Activated naive CD4-positive, alpha-beta T cell treated with anti-CD3 and anti-CD28 coated beads, Interleukin-2, amount 50 U/mL, for 24 hours (primary cell): ENCODE measurements at regions not wholly inside any gene's neighbourhood (a gene's known extent, or its start where the extent isn't known, plus 50 kb on each side); places are given as distances from the start of the nearest gene placed in this dataset.

Experiments used
- H3K27ac Mint-ChIP-seq: one replicate; pipeline ENCODE4 v1.8.0; 2021; ENCODE audit warnings: mild to moderate bottlenecking, mixed read lengths
- H3K27me3 Mint-ChIP-seq: one replicate; pipeline ENCODE4 v1.8.0; 2021; ENCODE audit warnings: mixed read lengths
- H3K36me3 Mint-ChIP-seq: one replicate; pipeline ENCODE4 v1.8.0; 2021; ENCODE audit warnings: mixed read lengths
- H3K4me1 Mint-ChIP-seq: one replicate; pipeline ENCODE4 v1.8.0; 2021; ENCODE audit warnings: mixed read lengths
- H3K4me3 Mint-ChIP-seq: one replicate; pipeline ENCODE4 v1.8.0; 2021; ENCODE audit warnings: mild to moderate bottlenecking, mixed read lengths
- H3K9me3 Mint-ChIP-seq: one replicate; pipeline ENCODE4 v1.8.0; 2021; ENCODE audit warnings: mixed read lengths

- H3K36me3 Mint-ChIP-seq, result no peaks in the 10 kb centered on the region
- no peak overlapping the region for H3K4me3 Mint-ChIP-seq
- H3K27ac Mint-ChIP-seq, result no peak overlapping the region
- H3K9me3 Mint-ChIP-seq, result no peaks in the 10 kb centered on the region
- no peaks in the 10 kb centered on the region for H3K4me1 Mint-ChIP-seq
- H3K27me3 Mint-ChIP-seq, result peaks cover 3% of the 10 kb centered on the region
These were observed 113.2 kb downstream of the MAFB start for GRCh38 chr20:40575851-40576250.

- no peak overlapping the region for H3K4me3 Mint-ChIP-seq
- H3K9me3 Mint-ChIP-seq, result peaks cover 6% of the 10 kb centered on the region
- H3K4me1 Mint-ChIP-seq, result no peaks in the 10 kb centered on the region
- H3K27me3 Mint-ChIP-seq, result peaks cover 1% of the 10 kb centered on the region
- H3K36me3 Mint-ChIP-seq, result no peaks in the 10 kb centered on the region
- no peak overlapping the region for H3K27ac Mint-ChIP-seq
These were observed 116.8 kb downstream of the MAFB start for GRCh38 chr20:40572251-40572650.

DNA sequence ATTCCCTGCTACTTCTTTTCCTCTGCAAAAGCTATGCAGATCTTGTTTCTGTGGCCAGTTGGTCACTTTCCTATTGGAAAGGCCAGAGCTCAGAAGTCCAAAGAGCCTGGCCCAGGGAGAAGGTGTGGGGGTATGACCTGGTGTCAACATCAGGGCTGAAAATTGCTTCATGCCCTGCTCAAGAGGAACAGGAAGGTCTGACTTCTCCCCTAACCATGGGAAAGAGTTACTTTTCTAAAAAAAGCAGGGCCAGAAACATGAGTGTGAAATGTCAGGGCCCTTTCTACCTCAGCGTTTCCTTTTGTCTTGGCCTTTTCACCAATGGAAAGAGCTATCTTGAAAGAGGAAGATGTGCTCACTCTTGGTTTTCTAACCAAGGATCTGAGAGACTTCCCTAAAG lies 117.4 kb downstream of the MAFB start:
- Mint-ChIP-seq H3K4me1 (no peaks in the 10 kb centered on the region), H3K27me3 (peaks cover 1% of the 10 kb centered on the region), H3K36me3 (no peaks in the 10 kb centered on the region), H3K9me3 (peaks cover 6% of the 10 kb centered on the region), H3K27ac (no peak overlapping the region), H3K4me3 (no peak overlapping the region)

DNA sequence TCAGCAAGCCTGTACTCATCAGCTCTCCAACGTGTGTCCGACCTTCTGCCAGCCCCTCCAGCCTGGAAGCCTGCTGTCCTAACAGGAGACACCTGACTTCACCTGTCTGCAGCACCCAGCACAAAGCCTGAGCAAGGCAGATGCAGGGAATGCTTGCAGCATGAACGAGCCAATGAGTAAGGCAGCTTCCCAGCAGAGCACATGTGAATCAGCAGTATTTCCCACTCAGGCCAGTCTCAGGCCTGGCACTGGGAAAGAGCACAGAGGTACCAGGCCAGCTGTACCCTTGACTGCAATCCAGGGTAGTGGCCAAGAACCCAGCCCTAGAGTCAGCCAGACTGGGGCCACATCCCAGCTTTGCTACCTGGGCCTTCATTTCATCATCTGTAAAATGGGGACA lies 120.8 kb downstream of the MAFB start:
- no peaks in the 10 kb centered on the region for H3K36me3 Mint-ChIP-seq
- H3K27ac Mint-ChIP-seq, result no peak overlapping the region
- no peak overlapping the region for H3K4me3 Mint-ChIP-seq
- H3K27me3 Mint-ChIP-seq, result peaks cover 3% of the 10 kb centered on the region
- no peaks in the 10 kb centered on the region for H3K4me1 Mint-ChIP-seq
- H3K9me3 Mint-ChIP-seq, result peaks cover 6% of the 10 kb centered on the region

DNA sequence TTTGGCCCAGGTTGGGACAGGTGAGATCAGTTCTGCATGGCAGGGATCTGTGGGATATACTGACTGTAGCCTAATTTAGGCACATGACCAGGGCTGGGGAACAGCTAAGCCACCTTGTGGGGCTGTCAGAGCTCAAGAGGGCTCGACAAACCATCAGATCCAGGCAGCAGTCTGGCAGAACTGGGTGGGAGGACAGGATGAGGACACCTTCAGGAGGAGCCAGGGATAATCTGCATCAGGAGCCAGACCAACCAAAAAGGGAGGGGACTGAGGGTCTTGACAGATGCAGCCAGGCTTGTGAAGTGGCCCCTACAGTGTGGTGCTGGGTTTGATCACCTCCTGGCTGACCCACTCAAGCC lies 123.4 kb downstream of the MAFB start:
- Mint-ChIP-seq H3K27me3 (peaks cover 4% of the 10 kb centered on the region), H3K9me3 (peaks cover 6% of the 10 kb centered on the region), H3K36me3 (no peaks in the 10 kb centered on the region), H3K27ac (no peak overlapping the region), H3K4me1 (no peaks in the 10 kb centered on the region), H3K4me3 (no peak overlapping the region)

DNA sequence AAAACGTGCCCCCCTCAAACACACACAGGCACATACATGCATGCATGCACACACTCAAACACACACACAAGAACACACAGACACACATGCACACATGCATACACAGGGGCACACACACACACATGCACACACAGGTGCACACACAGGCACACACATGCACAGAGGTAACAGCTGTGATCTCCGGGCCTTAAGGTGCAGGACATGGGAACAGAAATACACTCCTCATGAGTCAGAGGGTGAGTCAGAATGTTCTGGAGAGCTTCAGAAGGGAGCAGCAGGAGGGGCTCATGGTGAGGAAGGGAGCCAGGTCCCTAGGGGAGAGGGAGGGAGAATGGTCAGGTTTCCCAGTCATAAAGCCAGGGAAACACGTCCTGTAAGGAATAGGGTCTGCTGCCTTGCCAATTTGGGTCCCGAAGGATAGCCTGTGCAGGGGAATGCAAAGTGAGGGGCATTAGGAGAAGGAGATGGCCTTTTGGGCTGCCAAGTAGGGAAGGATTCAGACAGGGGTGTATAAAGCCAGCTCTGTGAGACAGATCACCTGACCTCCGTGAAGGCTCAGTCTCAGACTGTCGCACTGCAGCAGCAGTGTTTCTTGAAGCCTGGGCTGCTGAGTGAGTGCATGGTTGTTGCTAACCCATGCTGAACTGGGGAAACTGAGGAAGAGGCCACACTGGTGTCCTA lies 123.9 kb downstream of the MAFB start:
- no peaks in the 10 kb centered on the region for H3K36me3 Mint-ChIP-seq
- peaks cover 6% of the 10 kb centered on the region for H3K9me3 Mint-ChIP-seq
- H3K4me3 Mint-ChIP-seq, result no peak overlapping the region
- H3K27ac Mint-ChIP-seq, result no peak overlapping the region
- H3K27me3 Mint-ChIP-seq, result peaks cover 4% of the 10 kb centered on the region
- no peaks in the 10 kb centered on the region for H3K4me1 Mint-ChIP-seq

DNA sequence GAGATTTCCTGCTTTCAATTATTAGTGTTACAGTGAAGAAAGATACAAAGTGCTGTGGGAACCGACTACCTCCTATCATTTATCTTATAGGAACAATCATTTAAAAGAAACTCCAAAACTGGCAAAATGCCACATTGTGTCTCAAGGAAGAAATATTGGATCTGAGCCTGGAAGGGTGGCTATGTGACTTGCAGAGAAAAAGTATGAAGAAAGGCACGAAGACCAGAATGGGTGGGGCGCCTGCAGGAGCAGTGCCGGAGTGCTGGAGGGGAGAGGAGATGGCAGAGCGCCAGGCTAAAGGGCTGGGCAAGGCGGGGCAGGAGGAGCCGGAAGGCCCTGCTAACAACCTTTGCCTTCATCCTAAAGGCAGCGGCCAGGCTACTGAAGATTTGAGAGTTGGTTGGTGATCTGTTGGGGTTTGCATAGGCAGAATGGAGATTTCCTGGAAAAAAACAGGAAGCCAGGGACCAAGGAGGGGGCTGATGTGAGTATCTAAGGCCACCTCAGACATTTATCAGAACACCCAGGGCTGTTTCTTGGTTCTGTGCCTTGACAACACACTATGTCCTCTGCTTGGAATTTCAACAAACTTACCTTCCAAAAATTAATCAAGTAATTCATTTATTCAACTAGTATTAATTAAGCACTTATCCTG lies 125.6 kb downstream of the MAFB start:
- no peaks in the 10 kb centered on the region for H3K36me3 Mint-ChIP-seq
- no peak overlapping the region for H3K4me3 Mint-ChIP-seq
- no peaks in the 10 kb centered on the region for H3K9me3 Mint-ChIP-seq
- H3K27ac Mint-ChIP-seq, result no peak overlapping the region
- peaks cover 5% of the 10 kb centered on the region for H3K27me3 Mint-ChIP-seq
- no peaks in the 10 kb centered on the region for H3K4me1 Mint-ChIP-seq

- H3K9me3 Mint-ChIP-seq, result no peaks in the 10 kb centered on the region
- H3K27me3 Mint-ChIP-seq, result peaks cover 3% of the 10 kb centered on the region
- H3K27ac Mint-ChIP-seq, result no peak overlapping the region
- no peaks in the 10 kb centered on the region for H3K36me3 Mint-ChIP-seq
- no peak overlapping the region for H3K4me3 Mint-ChIP-seq
- H3K4me1 Mint-ChIP-seq, result no peaks in the 10 kb centered on the region
These were observed 127.0 kb downstream of the MAFB start for GRCh38 chr20:40562031-40562430.

DNA sequence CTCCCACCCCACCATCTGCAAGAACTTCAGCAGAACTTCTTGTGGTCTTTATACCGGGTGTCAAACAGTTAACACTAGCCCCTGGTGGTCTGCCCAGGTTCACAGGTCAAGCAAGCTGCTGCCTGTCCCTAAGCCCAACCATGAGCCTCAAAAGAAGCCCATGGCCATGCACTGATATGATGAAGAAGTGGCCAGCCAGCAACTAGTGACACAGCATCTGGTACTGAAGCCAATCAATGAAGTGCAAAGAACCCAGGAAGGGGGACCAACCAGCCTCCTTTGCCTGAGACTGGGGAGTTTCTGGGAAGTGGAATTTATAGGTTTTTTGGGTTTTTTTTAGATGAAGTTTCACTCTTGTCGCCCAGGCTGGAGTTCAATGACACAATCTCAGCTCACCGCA lies 127.8 kb downstream of the MAFB start:
- no peaks in the 10 kb centered on the region for H3K36me3 Mint-ChIP-seq

GRCh38 chr20:40558212-40558611 lies 130.8 kb downstream of the MAFB start:
- Mint-ChIP-seq H3K4me1 (no peaks in the 10 kb centered on the region), H3K36me3 (no peaks in the 10 kb centered on the region), H3K27ac (no peak overlapping the region), H3K27me3 (peaks cover 3% of the 10 kb centered on the region), H3K9me3 (peaks cover 11% of the 10 kb centered on the region), H3K4me3 (no peak overlapping the region)

More for the DNA sequence above, 127.8 kb downstream of the MAFB start:
- no peak overlapping the region for H3K4me3 Mint-ChIP-seq
- H3K9me3 Mint-ChIP-seq, result no peaks in the 10 kb centered on the region
- H3K4me1 Mint-ChIP-seq, result no peaks in the 10 kb centered on the region
- no peak overlapping the region for H3K27ac Mint-ChIP-seq
- H3K27me3 Mint-ChIP-seq, result peaks cover 3% of the 10 kb centered on the region

DNA sequence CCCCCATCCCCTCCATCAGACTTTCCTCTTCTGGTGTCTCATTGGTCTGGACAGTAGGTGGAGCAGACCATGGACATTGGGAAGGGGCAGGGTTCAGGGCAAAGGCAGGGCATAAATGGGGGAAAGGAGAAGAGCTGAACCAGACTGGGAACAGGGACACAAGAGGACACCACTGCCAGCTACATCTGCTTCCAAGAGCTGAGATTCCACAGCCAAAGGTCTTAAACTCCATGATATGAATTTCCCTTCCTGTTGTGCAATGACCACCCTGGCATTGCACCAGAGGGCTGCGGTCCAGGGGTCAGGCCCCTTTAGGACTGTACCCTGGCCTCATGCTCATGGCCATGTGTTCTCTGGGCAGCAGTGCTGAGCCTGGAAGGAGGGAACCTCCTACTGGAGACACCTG lies 137.9 kb downstream of the MAFB start:
- Mint-ChIP-seq H3K27ac (no peak overlapping the region), H3K27me3 (peaks cover 8% of the 10 kb centered on the region), H3K4me3 (no peak overlapping the region), H3K9me3 (peaks cover 11% of the 10 kb centered on the region), H3K36me3 (no peaks in the 10 kb centered on the region), H3K4me1 (no peaks in the 10 kb centered on the region)

- H3K36me3 Mint-ChIP-seq, result no peaks in the 10 kb centered on the region
- H3K4me1 Mint-ChIP-seq, result no peaks in the 10 kb centered on the region
- no peak overlapping the region for H3K27ac Mint-ChIP-seq
- no peak overlapping the region for H3K4me3 Mint-ChIP-seq
- no peaks in the 10 kb centered on the region for H3K9me3 Mint-ChIP-seq
- H3K27me3 Mint-ChIP-seq, result peaks cover 6% of the 10 kb centered on the region
These were observed 141.4 kb downstream of the MAFB start for GRCh38 chr20:40547483-40548091.

- Mint-ChIP-seq H3K4me1 (no peaks in the 10 kb centered on the region), H3K27ac (no peak overlapping the region), H3K36me3 (no peaks in the 10 kb centered on the region), H3K27me3 (peaks cover 1% of the 10 kb centered on the region), H3K9me3 (no peaks in the 10 kb centered on the region), H3K4me3 (no peak overlapping the region)
These were observed 143.6 kb downstream of the MAFB start for GRCh38 chr20:40545478-40545877.

DNA sequence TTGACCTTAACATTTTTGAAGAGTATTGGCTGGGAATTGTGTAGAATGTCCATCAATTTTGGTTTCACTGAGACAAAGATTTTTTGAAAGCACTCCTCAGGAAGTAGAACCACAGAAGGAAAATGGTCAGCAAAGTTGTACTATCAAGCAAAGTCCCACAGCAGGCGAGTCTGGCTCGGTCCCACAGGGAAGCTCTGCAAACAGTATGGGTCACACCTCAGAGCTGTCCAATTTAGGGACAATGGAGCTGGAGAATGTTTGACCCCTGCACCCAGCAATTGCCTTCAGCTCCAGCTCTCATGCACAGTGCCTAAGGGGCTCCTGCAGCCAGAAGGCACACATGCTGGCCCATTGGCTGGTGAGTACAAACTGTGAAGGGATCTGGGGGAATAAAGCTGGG lies 147.0 kb downstream of the MAFB start:
- Mint-ChIP-seq H3K36me3 (no peaks in the 10 kb centered on the region), H3K4me3 (no peak overlapping the region), H3K27me3 (peaks cover 1% of the 10 kb centered on the region), H3K4me1 (no peaks in the 10 kb centered on the region), H3K9me3 (no peaks in the 10 kb centered on the region), H3K27ac (no peak overlapping the region)

DNA sequence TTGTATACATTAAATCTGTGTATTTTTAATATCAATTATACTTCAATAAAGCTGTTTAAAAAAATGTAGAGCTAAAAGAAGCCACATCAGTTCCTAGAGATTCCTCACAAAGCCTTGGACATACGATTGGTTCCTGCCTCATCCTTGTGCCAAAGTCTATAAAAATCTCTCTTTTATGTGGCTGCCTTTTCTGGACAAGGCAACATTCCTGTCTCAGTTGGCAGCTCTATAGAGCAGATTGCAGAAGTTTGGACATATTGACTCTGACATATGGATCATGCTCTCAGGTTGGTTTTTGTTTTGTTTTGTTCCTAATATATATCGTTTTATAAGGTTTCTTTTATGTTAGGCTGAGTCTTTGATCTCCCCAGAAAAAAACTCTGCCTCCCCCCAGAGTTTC lies 148.9 kb downstream of the MAFB start:
- H3K36me3 Mint-ChIP-seq, result no peaks in the 10 kb centered on the region

GRCh38 chr20:40538131-40538530 lies 150.9 kb downstream of the MAFB start:
- peaks cover 1% of the 10 kb centered on the region for H3K27me3 Mint-ChIP-seq
- H3K36me3 Mint-ChIP-seq, result peaks cover 1% of the 10 kb centered on the region
- peaks cover 6% of the 10 kb centered on the region for H3K9me3 Mint-ChIP-seq
- H3K27ac Mint-ChIP-seq, result no peak overlapping the region
- H3K4me3 Mint-ChIP-seq, result no peak overlapping the region
- no peaks in the 10 kb centered on the region for H3K4me1 Mint-ChIP-seq

More for the DNA sequence above, 148.9 kb downstream of the MAFB start:
- Mint-ChIP-seq H3K4me3 (no peak overlapping the region), H3K27ac (no peak overlapping the region), H3K4me1 (no peaks in the 10 kb centered on the region), H3K27me3 (peaks cover 1% of the 10 kb centered on the region), H3K9me3 (no peaks in the 10 kb centered on the region)
